RCC 7860 (cell line): ENCODE measurements at regions not wholly inside any gene's neighbourhood (a gene's known extent, or its start where the extent isn't known, plus 50 kb on each side); places are given as distances from the start of the nearest gene placed in this dataset.

Source experiments
- DNase-seq: peaks from one replicate; pipeline ENCODE4 v3.0.0-alpha.2; 2015; ENCODE audit warnings: low spot score
- FAIRE-seq: peaks from 2 replicates; lab custom pipeline; 2012; peaks lifted over from hg19 to GRCh38; lab: Jason Lieb, UNC

GRCh38 chr9:84573083-84573482 lies 96.4 kb upstream of the NTRK2 start:
- no peak for FAIRE-seq

GRCh38 chr9:84575705-84576104 lies 93.8 kb upstream of the NTRK2 start:
- DNase-seq (no peak), FAIRE-seq (no peak)

More at GRCh38 chr9:84573083-84573482, 96.4 kb upstream of the NTRK2 start:
- no peak for DNase-seq

GRCh38 chr9:84583866-84584265 lies 85.7 kb upstream of the NTRK2 start:
- FAIRE-seq: no peak
- no peak for DNase-seq

GRCh38 chr9:84586662-84587061 lies 82.9 kb upstream of the NTRK2 start:
- no peak for FAIRE-seq

GRCh38 chr9:84587153-84587552 lies 82.4 kb upstream of the NTRK2 start:
- no peak for FAIRE-seq
- no peak for DNase-seq

More at GRCh38 chr9:84586662-84587061, 82.9 kb upstream of the NTRK2 start:
- no peak for DNase-seq

GRCh38 chr9:84589542-84589941 lies 80.0 kb upstream of the NTRK2 start:
- no peak for FAIRE-seq
- no peak for DNase-seq

- no peak for DNase-seq
- FAIRE-seq: no peak
Measured at GRCh38 chr9:84590706-84591105, 78.8 kb upstream of the NTRK2 start.

- DNase-seq (no peak), FAIRE-seq (no peak)
Measured at GRCh38 chr9:84592918-84593317, 76.6 kb upstream of the NTRK2 start.

- FAIRE-seq: no peak
- DNase-seq: no peak
Measured at GRCh38 chr9:84593352-84593751, 76.2 kb upstream of the NTRK2 start.

GRCh38 chr9:84597131-84597530 lies 72.4 kb upstream of the NTRK2 start:
- DNase-seq (no peak), FAIRE-seq (no peak)

- DNase-seq (no peak), FAIRE-seq (no peak)
Measured at GRCh38 chr9:84598921-84599636, 70.5 kb upstream of the NTRK2 start.

- FAIRE-seq (no peak), DNase-seq (no peak)
Measured at GRCh38 chr9:84600739-84601138, 68.8 kb upstream of the NTRK2 start.

GRCh38 chr9:84604223-84604622 lies 65.3 kb upstream of the NTRK2 start:
- no peak for FAIRE-seq

GRCh38 chr9:84609779-84610178 lies 59.8 kb upstream of the NTRK2 start:
- FAIRE-seq: no peak
- DNase-seq: no peak

More at GRCh38 chr9:84604223-84604622, 65.3 kb upstream of the NTRK2 start:
- no peak for DNase-seq

GRCh38 chr9:84613431-84613830 lies 56.1 kb upstream of the NTRK2 start:
- DNase-seq (no peak), FAIRE-seq (no peak)

GRCh38 chr9:84615544-84615943 lies 54.0 kb upstream of the NTRK2 start:
- no peak for DNase-seq
- no peak for FAIRE-seq

- DNase-seq (no peak), FAIRE-seq (no peak)
Measured at GRCh38 chr9:84617411-84618029, 52.0 kb upstream of the NTRK2 start.
